ENCODE measurements at regions not wholly inside any gene's neighbourhood (a gene's known extent, or its start where the extent isn't known, plus 50 kb on each side); places are given as distances from the start of the nearest gene placed in this dataset.

GRCh38 chr16:62978451-62978850 is 942.2 kb upstream of the CDH8 start (continued):
- TF ChIP-seq E2F8 (IDR thresholded peaks at IDR 0.05; ENCODE audit: low read depth, partially characterized antibody) (no peak), HDGF (IDR thresholded peaks at IDR 0.05) (no peak)

DNA sequence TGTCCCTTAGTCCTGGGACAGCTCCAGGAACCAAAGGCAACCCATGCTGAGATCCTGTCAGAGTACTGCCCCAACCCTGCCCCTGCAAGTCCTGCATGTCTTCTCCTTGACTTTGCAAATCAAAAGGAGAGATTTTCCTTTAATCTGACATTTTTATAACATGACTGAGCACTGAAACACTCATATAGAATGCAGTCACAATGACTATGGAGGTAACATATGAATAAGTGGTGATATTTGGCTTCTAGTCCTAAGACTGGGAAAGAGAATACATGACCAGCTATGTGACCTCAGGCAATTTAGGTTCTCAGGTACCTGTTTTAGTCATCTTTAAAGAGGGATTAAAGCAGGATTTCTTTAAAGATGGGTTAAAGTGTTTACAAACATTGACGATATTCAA is 941.6 kb upstream of the CDH8 start:
- ChIA-PET CTCF (no interaction called here), POLR2A (no interaction called here), RAD21 (ENCODE audit: unreplicated experiment) (no interaction called here), SMC1A (ENCODE audit: uncharacterized antibody, unreplicated experiment) (no interaction called here)
- no TSS peak for BruUV-seq (replicated peaks)
- FAIRE-seq (no peak), DNase-seq (ENCODE audit: low read depth, low spot score) (no peak), ATAC-seq (no peak)
- Histone ChIP-seq H3K9me3 (replicated peaks; ENCODE audit: control insufficient read depth, insufficient read depth, low read length) (no peaks in the 10 kb centered on the region), H2AFZ (ENCODE audit: control insufficient read depth, low read depth, low read length) (no peak overlapping the region), H3K4me1 (ENCODE audit: control insufficient read depth, insufficient read depth, low read length) (no peaks in the 10 kb centered on the region), H3K9ac (ENCODE audit: control insufficient read depth, insufficient read depth, low read length) (no peak overlapping the region), H3K4me3 (no peak overlapping the region), H3K27ac (ENCODE audit: control insufficient read depth, insufficient read depth) (no peak overlapping the region), H3K27me3 (replicated peaks in 1 of 2; ENCODE audit: control insufficient read depth in 2 of 2, insufficient read depth in 2 of 2, low read length in 1 of 2) (no peaks in the 10 kb centered on the region), H3K79me2 (ENCODE audit: control insufficient read depth, insufficient read depth, low read length) (no peaks in the 10 kb centered on the region), H4K20me1 (ENCODE audit: control insufficient read depth, insufficient read depth) (no peaks in the 10 kb centered on the region), H3K4me2 (ENCODE audit: control insufficient read depth, insufficient read depth) (no peak overlapping the region), H3K36me3 (ENCODE audit: control insufficient read depth in 2 of 2, insufficient read depth in 2 of 2, low read length in 1 of 2) (no peaks in the 10 kb centered on the region)
- 0% methylated on average over 1 of the region's 1 CpG for WGBS (ENCODE audit: insufficient coverage, insufficient replicate concordance, low lambda C conversion rate, missing lambda C conversion rate)
- intact Hi-C loops (cut with micrococcal nuclease; ENCODE audit: unreplicated experiment) (no loop called here), in situ Hi-C loops (cut with MboI) (no loop called here)
- TF ChIP-seq CHD4 (IDR thresholded peaks at IDR 0.05) (no peak), NR2F1 (conservative IDR thresholded peaks at IDR 0.05) (no peak), ETV6 (conservative IDR thresholded peaks at IDR 0.05 in 1 of 2, IDR thresholded peaks at IDR 0.05 in 1 of 2; ENCODE audit: borderline replicate concordance in 1 of 2, low read depth in 1 of 2) (no peak)
